Panc1 (cell line): ENCODE measurements at regions not wholly inside any gene's neighbourhood (a gene's known extent, or its start where the extent isn't known, plus 50 kb on each side); places are given as distances from the start of the nearest gene placed in this dataset.

Source experiments
- CTCF ChIP-seq: fragments of 450-650 bp; IDR thresholded peaks from 2 replicates; pipeline ENCODE4 v1.5.1; 2017; ENCODE audit warnings: mild to moderate bottlenecking
- POLR2AphosphoS5 ChIP-seq: IDR thresholded peaks from 2 replicates; pipeline ENCODE4 v1.6.1; 2012; ENCODE audit warnings: mild to moderate bottlenecking, low read depth, low read length, moderate library complexity
- REST ChIP-seq, 2 experiments: IDR thresholded peaks; 2 replicates each; pipeline ENCODE4 v1.6.1; 2011 to 2012; ENCODE audit warnings: low read depth in 2 of 2, control low read depth in 1 of 2, low read length in 1 of 2, mild to moderate bottlenecking in 1 of 2, moderate library complexity in 1 of 2; ENCODE audit not compliant: insufficient read depth in 1 of 2
- SIN3A ChIP-seq: IDR thresholded peaks from 2 replicates; pipeline ENCODE4 v1.6.1; 2012; ENCODE audit warnings: low read depth, mild to moderate bottlenecking, low read length, moderate library complexity, borderline replicate concordance; ENCODE audit not compliant: insufficient read depth
- TCF7L2 ChIP-seq: IDR thresholded peaks from 2 replicates; pipeline ENCODE4 v1.6.1; 2011; ENCODE audit warnings: mild to moderate bottlenecking, low read depth, low read length, inconsistent platforms

GRCh38 chr11:43578346-43579170, 102.0 kb upstream of the HSD17B12 start:
- TF ChIP-seq CTCF = no peak
- TF ChIP-seq REST (IDR thresholded peaks at IDR 0.05; ENCODE audit: insufficient read depth in 1 of 2, low read depth in 2 of 2, low read length in 1 of 2) = no peak
- no peak for TF ChIP-seq SIN3A
- TF ChIP-seq POLR2AphosphoS5 = no peak
- TF ChIP-seq TCF7L2 = no peak
